ENCODE measurements at regions not wholly inside any gene's neighbourhood (a gene's known extent, or its start where the extent isn't known, plus 50 kb on each side); places are given as distances from the start of the nearest gene placed in this dataset.

DNA sequence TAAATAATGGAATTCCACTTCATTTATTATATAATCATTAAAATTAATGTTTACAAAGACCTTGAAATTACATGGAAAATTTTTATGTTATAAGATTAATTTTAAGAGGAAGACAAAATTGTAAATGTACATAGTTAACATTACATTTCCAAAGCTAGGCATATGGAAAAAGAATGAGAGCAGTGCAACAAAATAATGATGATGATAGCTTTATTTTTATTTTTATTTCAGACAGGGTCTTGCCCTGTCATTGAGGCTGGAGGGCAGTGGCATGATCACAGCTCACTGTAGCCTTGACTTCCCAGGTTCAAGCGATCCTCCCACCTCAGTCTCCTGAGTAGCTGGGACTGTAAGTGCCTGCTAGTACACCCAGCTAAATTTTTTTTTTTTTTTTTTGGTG, 61.2 kb upstream of the ZCCHC2 start:
- TF ChIP-seq, protein P1, sequence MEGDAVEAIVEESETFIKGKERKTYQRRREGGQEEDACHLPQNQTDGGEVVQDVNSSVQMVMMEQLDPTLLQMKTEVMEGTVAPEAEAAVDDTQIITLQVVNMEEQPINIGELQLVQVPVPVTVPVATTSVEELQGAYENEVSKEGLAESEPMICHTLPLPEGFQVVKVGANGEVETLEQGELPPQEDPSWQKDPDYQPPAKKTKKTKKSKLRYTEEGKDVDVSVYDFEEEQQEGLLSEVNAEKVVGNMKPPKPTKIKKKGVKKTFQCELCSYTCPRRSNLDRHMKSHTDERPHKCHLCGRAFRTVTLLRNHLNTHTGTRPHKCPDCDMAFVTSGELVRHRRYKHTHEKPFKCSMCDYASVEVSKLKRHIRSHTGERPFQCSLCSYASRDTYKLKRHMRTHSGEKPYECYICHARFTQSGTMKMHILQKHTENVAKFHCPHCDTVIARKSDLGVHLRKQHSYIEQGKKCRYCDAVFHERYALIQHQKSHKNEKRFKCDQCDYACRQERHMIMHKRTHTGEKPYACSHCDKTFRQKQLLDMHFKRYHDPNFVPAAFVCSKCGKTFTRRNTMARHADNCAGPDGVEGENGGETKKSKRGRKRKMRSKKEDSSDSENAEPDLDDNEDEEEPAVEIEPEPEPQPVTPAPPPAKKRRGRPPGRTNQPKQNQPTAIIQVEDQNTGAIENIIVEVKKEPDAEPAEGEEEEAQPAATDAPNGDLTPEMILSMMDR (conservative IDR thresholded peaks at IDR 0.05; ENCODE audit: low read depth, low read length): no peak
- no peak for TF ChIP-seq POLR2A (IDR thresholded peaks at IDR 0.05; ENCODE audit: low read depth, low read length)
- TF ChIP-seq BHLHE40 (IDR thresholded peaks at IDR 0.05; ENCODE audit: low read depth, low read length): no peak
- TF ChIP-seq MAZ (IDR thresholded peaks at IDR 0.05; ENCODE audit: borderline replicate concordance, low read depth, low read length): no peak
- TF ChIP-seq FOS (IDR thresholded peaks at IDR 0.05; ENCODE audit: low read depth, low read length): no peak
- no peak for TF ChIP-seq CEBPB (IDR thresholded peaks at IDR 0.05; ENCODE audit: low read depth, low read length)

Measured in IMR-90 (cell line).